CD14-positive monocyte (primary cell): ENCODE measurements at regions not wholly inside any gene's neighbourhood (a gene's known extent, or its start where the extent isn't known, plus 50 kb on each side); places are given as distances from the start of the nearest gene placed in this dataset.

Experiments used
- DNase-seq, 3 donors: peaks; one replicate each; pipeline ENCODE4 v3.0.0-alpha.2; 2011 to 2022
- H2AFZ ChIP-seq: 2 replicates; pipeline ENCODE4 v1.6.0; 2012; ENCODE audit warnings: mild to moderate bottlenecking, low read depth, low read length, inconsistent platforms; ENCODE audit not compliant: insufficient read depth, poor library complexity, severe bottlenecking
- H3K27ac ChIP-seq, 2 donors: 1 replicate in 1 of 2; 2 replicates in 1 of 2; pipeline ENCODE4 v1.5.1; 2012 to 2013; ENCODE audit warnings: low read length in 2 of 2, control low read depth in 1 of 2, inconsistent platforms in 1 of 2, low read depth in 1 of 2, mild to moderate bottlenecking in 1 of 2
- H3K27me3 ChIP-seq, 2 donors: one replicate each; pipeline versions ENCODE4 v1.6.0 to v1.6.1; 2011 to 2013; ENCODE audit warnings: low read length in 2 of 2; ENCODE audit not compliant: control insufficient read depth in 2 of 2, insufficient read depth in 2 of 2
- H3K36me3 ChIP-seq, 2 donors: replicated peaks in 1 of 2; 1 replicate in 1 of 2; 2 replicates in 1 of 2; pipeline versions ENCODE4 v1.5.1 to v1.6.1; 2012 to 2013; ENCODE audit warnings: low read length in 2 of 2, control low read depth in 1 of 2, inconsistent platforms in 1 of 2, mild to moderate bottlenecking in 1 of 2; ENCODE audit not compliant: insufficient read depth in 2 of 2, control insufficient read depth in 1 of 2
- H3K4me1 ChIP-seq, 2 donors: 1 replicate in 1 of 2; 2 replicates in 1 of 2; pipeline versions ENCODE4 v1.5.1 to v1.6.1; 2012 to 2013; ENCODE audit warnings: low read length in 2 of 2, control low read depth in 1 of 2, inconsistent platforms in 1 of 2, mild to moderate bottlenecking in 1 of 2, moderate library complexity in 1 of 2; ENCODE audit not compliant: insufficient read depth in 2 of 2, control insufficient read depth in 1 of 2
- H3K4me2 ChIP-seq: replicated peaks from 2 replicates; pipeline ENCODE3; 2012; ENCODE audit warnings: low read length, moderate library complexity, mild to moderate bottlenecking; ENCODE audit not compliant: poor library complexity, severe bottlenecking; ENCODE audit errors: extremely low read depth
- H3K4me3 ChIP-seq, 3 experiments: fragments of 200-600 bp in 1 of 3; sonication (generic) in 1 of 3; replicated peaks in 1 of 3; 1 replicate in 2 of 3; 2 replicates in 1 of 3; pipeline ENCODE4 v1.5.1; 2011 to 2013; ENCODE audit warnings: low read length in 3 of 3, mild to moderate bottlenecking in 3 of 3, control low read depth in 2 of 3, low read depth in 2 of 3, inconsistent platforms in 1 of 3, moderate library complexity in 1 of 3
- H3K79me2 ChIP-seq: 2 replicates; pipeline ENCODE4 v1.6.0; 2012; ENCODE audit warnings: mild to moderate bottlenecking, control low read depth, inconsistent platforms, low read length, moderate library complexity; ENCODE audit not compliant: insufficient read depth
- H3K9ac ChIP-seq: 2 replicates; pipeline ENCODE4 v1.6.0; 2017; ENCODE audit warnings: low read length, mild to moderate bottlenecking; ENCODE audit not compliant: insufficient read depth, poor library complexity, severe bottlenecking
- H3K9me3 ChIP-seq, 2 donors: replicated peaks in 1 of 2; 1 replicate in 1 of 2; 2 replicates in 1 of 2; pipeline versions ENCODE4 v1.5.1 to v1.6.1; 2012 to 2013; ENCODE audit warnings: low read length in 2 of 2, control low read depth in 1 of 2; ENCODE audit not compliant: control insufficient read depth in 1 of 2, insufficient read depth in 1 of 2
- H4K20me1 ChIP-seq: 2 replicates; pipeline ENCODE4 v1.6.0; 2012; ENCODE audit warnings: mild to moderate bottlenecking, low read length, control low read depth, moderate library complexity; ENCODE audit not compliant: insufficient read depth
- H3K27ac Mint-ChIP-seq, 7 donors: one replicate each; pipeline ENCODE4 v1.8.0; 2020; ENCODE audit warnings: mild to moderate bottlenecking in 7 of 7, mixed read lengths in 7 of 7, moderate library complexity in 6 of 7, inconsistent platforms in 2 of 7
- H3K27me3 Mint-ChIP-seq, 3 donors: one replicate each; pipeline ENCODE4 v1.8.0; 2021 to 2022; ENCODE audit warnings: low read depth in 3 of 3, mild to moderate bottlenecking in 3 of 3, mixed read lengths in 3 of 3, moderate library complexity in 3 of 3, inconsistent platforms in 1 of 3
- H3K36me3 Mint-ChIP-seq, 2 donors: one replicate each; pipeline ENCODE4 v1.8.0; 2020; ENCODE audit warnings: mixed read lengths in 2 of 2, inconsistent platforms in 1 of 2, mild to moderate bottlenecking in 1 of 2
- H3K4me1 Mint-ChIP-seq: one replicate; pipeline ENCODE4 v1.8.0; 2020; ENCODE audit warnings: mild to moderate bottlenecking, mixed read lengths
- H3K4me3 Mint-ChIP-seq, 2 donors: one replicate each; pipeline ENCODE4 v1.8.0; 2020; ENCODE audit warnings: mild to moderate bottlenecking in 2 of 2, mixed read lengths in 2 of 2, moderate library complexity in 1 of 2
- H3K9me3 Mint-ChIP-seq, 7 donors: one replicate each; pipeline ENCODE4 v1.8.0; 2020 to 2022; ENCODE audit warnings: mixed read lengths in 7 of 7, mild to moderate bottlenecking in 6 of 7, moderate library complexity in 6 of 7, inconsistent platforms in 2 of 7
- WGBS: methylation state at CpG from one replicate; pipeline ENCODE4 v1.1.5; 2013; ENCODE audit warnings: missing lambda C conversion rate; ENCODE audit not compliant: insufficient coverage; 5-methylcytosine and 5-hydroxymethylcytosine counted together
- intact Hi-C, 2 donors: fragments of 100-400 bp; cut with micrococcal nuclease; formaldehyde crosslinking; loops; one replicate each; pipeline versions ENCODE4 v1.15.0 to v1.15.1; 2023
- TF ChIP-seq, protein P1 (sequence below): fragments of 200-600 bp; IDR thresholded peaks from one replicate; pipeline ENCODE4 v1.8.0; 2022; ENCODE audit warnings: antibody characterized with exemption, mild to moderate bottlenecking

- Mint-ChIP-seq H3K27ac (no peak overlapping the region), H3K27me3 (peaks cover 0 to 13% (median 4%) of the 10 kb centered on the region in 3 donors), H3K4me1 (no peaks in the 10 kb centered on the region), H3K4me3 (no peak overlapping the region), H3K36me3 (no peaks in the 10 kb centered on the region), H3K9me3 (peaks cover 0 to 1% (median 0%) of the 10 kb centered on the region in 7 donors)
- H3K79me2 ChIP-seq, result no peaks in the 10 kb centered on the region
- H3K9ac ChIP-seq, result no peak overlapping the region
- WGBS, result 94% methylated on average over 6 of the region's 10 CpGs
- H4K20me1 ChIP-seq, result no peaks in the 10 kb centered on the region
- no peaks in the 10 kb centered on the region for H3K27me3 ChIP-seq
- no peaks in the 10 kb centered on the region for H3K36me3 ChIP-seq
- no peak overlapping the region for H3K4me2 ChIP-seq
- DNase-seq, result no peak
- no peaks in the 10 kb centered on the region for H3K9me3 ChIP-seq
- no peak overlapping the region for H3K27ac ChIP-seq
- H2AFZ ChIP-seq, result no peak overlapping the region
- H3K4me1 ChIP-seq, result no peaks in the 10 kb centered on the region
- intact Hi-C loops, result no loop called here
- TF ChIP-seq, protein P1, sequence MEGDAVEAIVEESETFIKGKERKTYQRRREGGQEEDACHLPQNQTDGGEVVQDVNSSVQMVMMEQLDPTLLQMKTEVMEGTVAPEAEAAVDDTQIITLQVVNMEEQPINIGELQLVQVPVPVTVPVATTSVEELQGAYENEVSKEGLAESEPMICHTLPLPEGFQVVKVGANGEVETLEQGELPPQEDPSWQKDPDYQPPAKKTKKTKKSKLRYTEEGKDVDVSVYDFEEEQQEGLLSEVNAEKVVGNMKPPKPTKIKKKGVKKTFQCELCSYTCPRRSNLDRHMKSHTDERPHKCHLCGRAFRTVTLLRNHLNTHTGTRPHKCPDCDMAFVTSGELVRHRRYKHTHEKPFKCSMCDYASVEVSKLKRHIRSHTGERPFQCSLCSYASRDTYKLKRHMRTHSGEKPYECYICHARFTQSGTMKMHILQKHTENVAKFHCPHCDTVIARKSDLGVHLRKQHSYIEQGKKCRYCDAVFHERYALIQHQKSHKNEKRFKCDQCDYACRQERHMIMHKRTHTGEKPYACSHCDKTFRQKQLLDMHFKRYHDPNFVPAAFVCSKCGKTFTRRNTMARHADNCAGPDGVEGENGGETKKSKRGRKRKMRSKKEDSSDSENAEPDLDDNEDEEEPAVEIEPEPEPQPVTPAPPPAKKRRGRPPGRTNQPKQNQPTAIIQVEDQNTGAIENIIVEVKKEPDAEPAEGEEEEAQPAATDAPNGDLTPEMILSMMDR, result no peak
- H3K4me3 ChIP-seq, result no peak overlapping the region
Observed at GRCh38 chr10:129392855-129393254, 74.2 kb upstream of the MGMT start.

- no peak overlapping the region for H3K27ac Mint-ChIP-seq
- no CpG with 5 or more reads among the region's 10 CpGs for WGBS
- no peaks in the 10 kb centered on the region for H3K27me3 ChIP-seq
- no peak overlapping the region for H3K27ac ChIP-seq
- H3K4me1 ChIP-seq, result no peaks in the 10 kb centered on the region
- peaks cover 0 to 1% (median 0%) of the 10 kb centered on the region in 7 donors for H3K9me3 Mint-ChIP-seq
- no peak overlapping the region for H3K9ac ChIP-seq
- no peaks in the 10 kb centered on the region for H3K79me2 ChIP-seq
- no peaks in the 10 kb centered on the region for H4K20me1 ChIP-seq
- TF ChIP-seq, protein P1, result no peak
- H3K4me3 ChIP-seq, result no peak overlapping the region
- no peaks in the 10 kb centered on the region for H3K4me1 Mint-ChIP-seq
- H3K36me3 Mint-ChIP-seq, result no peaks in the 10 kb centered on the region
- no peak overlapping the region for H2AFZ ChIP-seq
- intact Hi-C loops, result no loop called here
- H3K4me3 Mint-ChIP-seq, result no peak overlapping the region
- no peaks in the 10 kb centered on the region for H3K9me3 ChIP-seq
- no peaks in the 10 kb centered on the region for H3K36me3 ChIP-seq
- no peak for DNase-seq
- peaks cover 0 to 11% (median 4%) of the 10 kb centered on the region in 3 donors for H3K27me3 Mint-ChIP-seq
- H3K4me2 ChIP-seq, result no peak overlapping the region
Observed at GRCh38 chr10:129393812-129394211, 73.2 kb upstream of the MGMT start.
